ENCODE measurements at regions not wholly inside any gene's neighbourhood (a gene's known extent, or its start where the extent isn't known, plus 50 kb on each side); places are given as distances from the start of the nearest gene placed in this dataset.

GRCh38 chr3:150331978-150332568 is 76.0 kb upstream of the TSC22D2 start (continued):
- TF ChIP-seq EGR1 (conservative IDR thresholded peaks at IDR 0.05) (no peak), GABPA (tag; conservative IDR thresholded peaks at IDR 0.05; ENCODE audit: low read depth) (peak; percentile 48), RUNX1 (IDR thresholded peaks at IDR 0.05; ENCODE audit: low read depth) (no peak), ZBTB40 (IDR thresholded peaks at IDR 0.05) (peak; percentile 30; the same call in 1 of the 2 replicates), ZBTB40 (CRISPR knock-in tag; IDR thresholded peaks at IDR 0.05) (no peak), ELK1 (CRISPR knock-in tag; IDR thresholded peaks at IDR 0.05) (no peak), FOXP4 (CRISPR knock-in tag; IDR thresholded peaks at IDR 0.05; ENCODE audit: borderline replicate concordance) (no peak), RNF2 (IDR thresholded peaks at IDR 0.05) (no peak), ZNF212 (CRISPR knock-in tag; IDR thresholded peaks at IDR 0.05) (no peak), CCAR2 (IDR thresholded peaks at IDR 0.05; ENCODE audit: low read depth, low read length) (no peak)
